ENCODE measurements at regions not wholly inside any gene's neighbourhood (a gene's known extent, or its start where the extent isn't known, plus 50 kb on each side); places are given as distances from the start of the nearest gene placed in this dataset.
"Not testable (repeated sequence)": the region's sequence is repeated elsewhere in the genome, so short reads cannot be mapped to it uniquely, and the experiment has no call there.

GRCh38 chr14:46508752-46509151 is 142.8 kb downstream of the RPL10L start:
- TF ChIP-seq CHD4 (IDR thresholded peaks at IDR 0.05; ENCODE audit: borderline replicate concordance); CTCF (IDR thresholded peaks at IDR 0.05): not testable (repeated sequence)

All from A549 (cell line).